BJ (cell line): ENCODE measurements at regions not wholly inside any gene's neighbourhood (a gene's known extent, or its start where the extent isn't known, plus 50 kb on each side); places are given as distances from the start of the nearest gene placed in this dataset.

Experiments used
- CTCF ChIA-PET: fragments of 350-600 bp; formaldehyde crosslinking; extraction: SDS; loops from one replicate; lab custom pipeline; 2021; ENCODE audit warnings: antibody characterized with exemption, inconsistent platforms; lab: Yijun Ruan, JAX
- POLR2A ChIA-PET: fragments of 300-600 bp; sonication (Branson Sonifier 250); formaldehyde crosslinking; extraction: SDS; loops from one replicate; lab custom pipeline; 2021; ENCODE audit warnings: antibody characterized with exemption; lab: Charles Lee
- DNase-seq: peaks from one replicate; pipeline ENCODE4 v3.0.0-alpha.2; 2011; ENCODE audit warnings: low read depth
- H3K27me3 ChIP-seq: 2 replicates; pipeline ENCODE4 v1.6.0; 2011; ENCODE audit warnings: low read length; ENCODE audit not compliant: control insufficient read depth, insufficient read depth
- H3K36me3 ChIP-seq: 2 replicates; pipeline ENCODE4 v1.5.1; 2011; ENCODE audit warnings: low read length; ENCODE audit not compliant: control insufficient read depth, insufficient read depth
- H3K4me3 ChIP-seq: 2 replicates; pipeline ENCODE4 v1.5.1; 2011; ENCODE audit warnings: low read depth, mild to moderate bottlenecking, control low read depth, low read length
- CTCF ChIP-seq: IDR thresholded peaks from 2 replicates; pipeline ENCODE4 v1.5.1; 2011; ENCODE audit warnings: low read depth, mild to moderate bottlenecking, control low read depth, inconsistent platforms, low read length, moderate library complexity; ENCODE audit not compliant: insufficient read depth

GRCh38 chr1:116287341-116288200, 85.5 kb upstream of the ATP1A1 start:
- no peak for TF ChIP-seq CTCF
- CTCF ChIA-PET, result no interaction called here
- POLR2A ChIA-PET, result no interaction called here

GRCh38 chr1:116288201-116288598, 84.8 kb upstream of the ATP1A1 start:
- POLR2A ChIA-PET, result no interaction called here
- no peak for DNase-seq
- Histone ChIP-seq H3K36me3 (no peaks in the 10 kb centered on the region), H3K4me3 (no peak overlapping the region), H3K27me3 (no peaks in the 10 kb centered on the region)
- CTCF ChIA-PET, result no interaction called here
- TF ChIP-seq CTCF, result no peak

More at GRCh38 chr1:116287341-116288200, 85.5 kb upstream of the ATP1A1 start:
- Histone ChIP-seq H3K27me3 (no peaks in the 10 kb centered on the region), H3K4me3 (no peak overlapping the region), H3K36me3 (no peaks in the 10 kb centered on the region)
- DNase-seq, result no peak

- no peak overlapping the region for H3K4me3 ChIP-seq
- DNase-seq, result no peak
- no peaks in the 10 kb centered on the region for H3K36me3 ChIP-seq
- CTCF ChIA-PET, result interaction anchor here (1.4 kb wide), 1 partner anchor 197 kb away, joined by 6 read pairs; no protein-coding TSS in a partner anchor
- H3K27me3 ChIP-seq, result no peaks in the 10 kb centered on the region
- POLR2A ChIA-PET, result no interaction called here
- no peak for TF ChIP-seq CTCF
Measured at GRCh38 chr1:116289193-116289592, 83.9 kb upstream of the ATP1A1 start.

- no peak for DNase-seq
- ChIA-PET CTCF (interaction anchor here (0.6 to 1.4 kb wide), 2 partner anchors 196 to 371 kb away, joined by 3 to 6 read pairs; no protein-coding TSS in a partner anchor), POLR2A (no interaction called here)
- Histone ChIP-seq H3K27me3 (no peaks in the 10 kb centered on the region), H3K4me3 (no peak overlapping the region), H3K36me3 (no peaks in the 10 kb centered on the region)
- no peak for TF ChIP-seq CTCF
Measured at GRCh38 chr1:116290085-116290705, 82.8 kb upstream of the ATP1A1 start.

GRCh38 chr1:116291024-116291423, 82.0 kb upstream of the ATP1A1 start:
- no peak for DNase-seq
- no peak for TF ChIP-seq CTCF
- Histone ChIP-seq H3K27me3 (no peaks in the 10 kb centered on the region), H3K36me3 (no peaks in the 10 kb centered on the region), H3K4me3 (no peak overlapping the region)
- CTCF ChIA-PET, result no interaction called here
- POLR2A ChIA-PET, result no interaction called here
